ENCODE measurements at regions not wholly inside any gene's neighbourhood (a gene's known extent, or its start where the extent isn't known, plus 50 kb on each side); places are given as distances from the start of the nearest gene placed in this dataset.
"Not testable (repeated sequence)": the region's sequence is repeated elsewhere in the genome, so short reads cannot be mapped to it uniquely, and the experiment has no call there.

DNA sequence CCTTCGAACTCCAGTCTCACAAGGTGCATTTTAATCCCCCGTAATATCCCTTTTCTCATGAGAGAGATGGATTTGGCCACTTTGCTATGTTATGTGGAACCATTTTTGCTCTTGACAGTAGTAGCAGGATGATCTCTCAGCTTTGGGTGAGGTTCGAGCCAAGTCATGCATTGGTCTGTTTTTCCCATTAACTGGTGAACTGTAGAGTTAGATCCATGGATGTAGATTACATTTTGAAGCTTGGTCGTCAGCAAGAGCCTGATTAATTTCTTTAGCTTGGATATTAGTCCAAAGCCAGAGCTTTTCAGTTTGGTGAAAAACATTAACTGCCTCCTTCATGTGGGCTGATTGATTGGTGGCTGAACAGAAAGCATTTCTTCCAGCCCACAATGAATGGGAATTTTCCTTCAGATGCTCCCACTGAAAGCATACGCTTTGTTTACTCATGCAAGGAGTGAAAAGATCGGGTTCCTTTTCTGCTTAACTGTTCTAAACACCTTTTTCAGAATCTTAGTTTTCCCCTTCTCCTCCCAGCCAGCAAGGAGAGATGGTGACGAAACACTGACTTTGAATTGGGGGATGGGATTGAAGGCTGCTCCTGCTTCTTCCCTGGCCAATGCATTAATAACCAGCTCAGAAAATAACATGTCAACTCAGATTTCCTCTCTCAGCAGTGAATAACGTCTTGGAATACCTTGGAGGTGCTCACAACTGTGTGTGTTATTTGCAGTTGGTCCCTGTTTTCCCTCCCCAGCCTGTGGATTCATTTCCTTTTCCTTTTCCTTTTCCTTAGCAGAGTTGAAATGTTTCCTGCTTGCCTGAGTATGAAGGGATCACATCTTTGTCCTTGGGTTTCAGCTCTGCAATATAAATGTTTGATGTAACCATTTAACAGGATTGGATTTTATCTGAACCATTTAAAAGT lies 351.8 kb upstream of the FZD8 start:
- no peaks in the 10 kb centered on the region for H3K27me3 ChIP-seq
- intact Hi-C loops (cut with DNase I; ENCODE audit: low total_unique reads): no loop called here
- peaks cover 0 to 4% of the 10 kb centered on the region in 2 donors for H3K9me3 ChIP-seq
- no peak overlapping the region for H3K27ac ChIP-seq
- no peak for DNase-seq (ENCODE audit: low spot score in 2 of 2)
- TF ChIP-seq, protein P1, sequence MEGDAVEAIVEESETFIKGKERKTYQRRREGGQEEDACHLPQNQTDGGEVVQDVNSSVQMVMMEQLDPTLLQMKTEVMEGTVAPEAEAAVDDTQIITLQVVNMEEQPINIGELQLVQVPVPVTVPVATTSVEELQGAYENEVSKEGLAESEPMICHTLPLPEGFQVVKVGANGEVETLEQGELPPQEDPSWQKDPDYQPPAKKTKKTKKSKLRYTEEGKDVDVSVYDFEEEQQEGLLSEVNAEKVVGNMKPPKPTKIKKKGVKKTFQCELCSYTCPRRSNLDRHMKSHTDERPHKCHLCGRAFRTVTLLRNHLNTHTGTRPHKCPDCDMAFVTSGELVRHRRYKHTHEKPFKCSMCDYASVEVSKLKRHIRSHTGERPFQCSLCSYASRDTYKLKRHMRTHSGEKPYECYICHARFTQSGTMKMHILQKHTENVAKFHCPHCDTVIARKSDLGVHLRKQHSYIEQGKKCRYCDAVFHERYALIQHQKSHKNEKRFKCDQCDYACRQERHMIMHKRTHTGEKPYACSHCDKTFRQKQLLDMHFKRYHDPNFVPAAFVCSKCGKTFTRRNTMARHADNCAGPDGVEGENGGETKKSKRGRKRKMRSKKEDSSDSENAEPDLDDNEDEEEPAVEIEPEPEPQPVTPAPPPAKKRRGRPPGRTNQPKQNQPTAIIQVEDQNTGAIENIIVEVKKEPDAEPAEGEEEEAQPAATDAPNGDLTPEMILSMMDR (IDR thresholded peaks at IDR 0.05): no peak
- TF ChIP-seq POLR2AphosphoS5 (IDR thresholded peaks at IDR 0.05) (no peak), POLR2A (IDR thresholded peaks at IDR 0.05) (no peak)
- H3K4me1 ChIP-seq: no peaks in the 10 kb centered on the region
- no peak overlapping the region for H3K4me3 ChIP-seq
- H3K36me3 ChIP-seq: no peaks in the 10 kb centered on the region

DNA sequence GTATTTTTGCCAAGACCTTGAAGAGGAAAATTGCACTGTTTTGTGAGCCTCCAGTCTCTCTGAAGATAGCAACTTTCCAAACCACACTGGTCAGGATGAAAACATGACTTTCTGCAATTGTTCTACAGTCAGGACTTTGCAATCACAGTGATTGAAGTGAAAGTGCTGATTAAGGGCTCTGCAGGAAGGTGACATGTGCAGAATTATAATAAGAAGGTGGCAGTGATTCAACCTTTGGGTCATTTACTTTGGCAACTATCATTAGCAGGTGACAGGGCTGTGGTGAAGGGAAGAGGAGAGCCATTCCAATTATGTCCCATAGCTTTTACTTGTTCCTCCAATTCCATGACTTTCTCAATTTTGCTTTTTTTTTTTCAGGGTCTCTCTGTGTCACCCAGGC lies 350.0 kb upstream of the FZD8 start:
- DNase-seq (ENCODE audit: low spot score in 2 of 2): no peak
- no peaks in the 10 kb centered on the region for H3K27me3 ChIP-seq
- H3K4me3 ChIP-seq: no peak overlapping the region
- TF ChIP-seq POLR2A (IDR thresholded peaks at IDR 0.05): no peak
- TF ChIP-seq POLR2AphosphoS5 (IDR thresholded peaks at IDR 0.05): no peak
- TF ChIP-seq, protein P1 (IDR thresholded peaks at IDR 0.05): no peak
- H3K27ac ChIP-seq: no peak overlapping the region
- no peaks in the 10 kb centered on the region for H3K4me1 ChIP-seq
- peaks cover 0 to 4% of the 10 kb centered on the region in 2 donors for H3K9me3 ChIP-seq
- no peaks in the 10 kb centered on the region for H3K36me3 ChIP-seq
- intact Hi-C loops (cut with DNase I; ENCODE audit: low total_unique reads): no loop called here

DNA sequence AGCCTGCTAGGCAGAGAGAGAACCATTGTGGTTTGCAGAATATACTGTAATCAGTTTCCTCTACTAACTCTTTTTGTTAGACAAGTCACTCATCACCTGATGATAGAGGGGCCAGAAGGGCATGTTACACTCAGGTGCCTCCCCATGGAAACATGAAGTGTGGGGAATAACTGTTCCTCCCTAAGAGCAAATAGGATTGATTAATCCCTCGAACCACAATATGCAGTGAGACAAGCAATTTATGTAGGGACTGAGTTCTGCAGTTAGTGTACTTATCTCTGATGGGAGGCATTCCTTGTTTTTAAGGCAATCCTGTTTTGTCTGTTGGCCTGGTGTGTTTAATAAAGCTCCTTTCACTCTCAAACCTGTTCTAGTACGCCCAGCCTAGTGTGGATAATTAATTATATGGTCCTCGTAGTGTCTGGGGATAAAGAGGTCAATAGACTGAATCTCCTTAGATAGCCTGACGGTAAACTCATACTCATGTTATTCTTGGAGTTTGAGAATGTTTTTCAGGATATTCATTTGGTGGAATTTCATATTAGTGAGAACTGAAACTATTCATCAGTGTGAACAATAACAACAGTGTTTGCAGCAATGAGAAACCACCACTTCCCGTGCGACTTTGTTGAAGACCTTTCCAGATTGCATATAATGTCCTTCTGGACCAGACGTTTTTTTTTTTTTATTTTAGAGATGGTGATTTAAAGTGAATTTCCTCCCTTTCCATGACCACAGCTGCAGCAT lies 344.8 kb upstream of the FZD8 start:
- Histone ChIP-seq H3K27ac (no peak overlapping the region), H3K36me3 (no peaks in the 10 kb centered on the region), H3K9me3 (peaks cover 0 to 4% of the 10 kb centered on the region in 2 donors), H3K4me3 (no peak overlapping the region), H3K27me3 (no peaks in the 10 kb centered on the region), H3K4me1 (no peaks in the 10 kb centered on the region)
- intact Hi-C loops (cut with DNase I; ENCODE audit: low total_unique reads): no loop called here
- TF ChIP-seq, protein P1 (IDR thresholded peaks at IDR 0.05): no peak
- TF ChIP-seq POLR2A (IDR thresholded peaks at IDR 0.05): no peak
- TF ChIP-seq POLR2AphosphoS5 (IDR thresholded peaks at IDR 0.05): no peak
- no peak for DNase-seq (ENCODE audit: low spot score in 2 of 2)

DNA sequence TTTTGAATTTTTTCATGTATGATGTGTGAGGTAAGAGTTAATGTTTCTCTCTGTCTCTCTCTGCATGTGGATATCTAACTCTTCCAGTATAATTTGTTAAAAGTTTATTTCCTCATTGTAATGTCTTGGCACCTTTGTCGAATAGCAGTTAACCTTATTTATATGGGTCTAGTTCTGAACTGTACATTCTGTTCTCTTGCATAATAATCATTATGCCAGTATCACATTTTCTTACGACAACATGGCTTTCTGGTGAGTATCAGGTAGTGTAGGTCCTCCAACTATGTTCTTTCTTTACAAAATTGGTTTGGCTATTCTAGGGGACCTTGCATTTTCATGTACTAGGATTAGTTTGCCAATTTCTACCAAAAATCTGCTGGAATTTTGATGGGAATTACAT lies 337.0 kb upstream of the FZD8 start:
- DNase-seq (ENCODE audit: low spot score in 2 of 2): no peak
- H3K27ac ChIP-seq: no peak overlapping the region
- intact Hi-C loops (cut with DNase I; ENCODE audit: low total_unique reads): no loop called here
- TF ChIP-seq POLR2A (IDR thresholded peaks at IDR 0.05) (no peak), POLR2AphosphoS5 (IDR thresholded peaks at IDR 0.05) (no peak)
- TF ChIP-seq, protein P1 (IDR thresholded peaks at IDR 0.05): no peak
- H3K36me3 ChIP-seq: no peaks in the 10 kb centered on the region
- H3K27me3 ChIP-seq: no peaks in the 10 kb centered on the region
- no peaks in the 10 kb centered on the region for H3K9me3 ChIP-seq
- no peaks in the 10 kb centered on the region for H3K4me1 ChIP-seq
- H3K4me3 ChIP-seq: no peak overlapping the region

DNA sequence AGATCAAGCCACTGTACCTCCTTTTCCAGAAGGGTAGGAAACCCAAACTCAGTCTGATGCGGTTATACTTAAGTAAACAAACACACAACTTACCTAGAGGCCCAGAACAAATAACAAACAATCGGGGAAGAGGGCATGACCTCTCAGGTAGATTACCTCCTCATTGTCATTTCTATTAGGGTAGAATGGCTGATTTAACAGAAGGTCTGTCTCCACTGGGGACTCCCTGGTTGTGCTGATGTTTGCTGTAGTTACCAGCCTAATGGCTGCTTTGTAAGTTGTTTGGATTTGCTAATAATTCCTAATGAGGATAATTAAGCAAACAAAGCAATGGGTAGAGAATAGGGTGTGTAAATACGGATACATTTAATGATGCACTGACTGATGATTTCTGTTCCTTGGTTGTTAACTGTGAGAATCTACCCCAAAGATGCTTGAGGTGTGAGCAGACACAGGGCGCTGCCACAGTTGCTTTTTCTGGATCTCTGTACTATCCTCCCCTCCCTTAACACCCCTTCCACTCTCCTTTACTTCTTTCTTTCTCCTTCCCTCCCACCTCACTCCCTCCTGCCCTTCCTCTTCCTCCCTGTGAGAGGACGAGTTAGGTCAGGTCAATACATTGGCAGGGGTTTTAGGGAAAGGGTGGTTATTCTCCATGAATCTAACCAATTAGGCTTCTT lies 332.0 kb upstream of the FZD8 start:
- intact Hi-C loops (cut with DNase I; ENCODE audit: low total_unique reads): not testable (repeated sequence)

More for the DNA sequence above, 332.0 kb upstream of the FZD8 start:
- not testable (repeated sequence) for DNase-seq (ENCODE audit: low spot score in 2 of 2); H3K4me3 ChIP-seq; H3K4me1 ChIP-seq; H3K9me3 ChIP-seq; H3K36me3 ChIP-seq; H3K27me3 ChIP-seq
- H3K27ac ChIP-seq: peak overlapping the region in 1 of 2 donors; percentile 3
